GM12878 (cell line): ENCODE measurements at regions not wholly inside any gene's neighbourhood (a gene's known extent, or its start where the extent isn't known, plus 50 kb on each side); places are given as distances from the start of the nearest gene placed in this dataset.

Experiments
- ATAC-seq: fragments of 200-7000 bp; cut with Tn5 transposase; 3 replicates; pipeline ENCODE4 v1.9.1; 2020; ENCODE audit warnings: mild to moderate bottlenecking, moderate library complexity
- BruUV-seq: library from RNA; stranded (reverse); fragments of 400-500 nt; replicated peaks from 2 replicates; lab custom pipeline; 2021; lab: Mats Ljungman, UMichigan
- CTCF ChIA-PET: fragments of 300-600 bp; sonication (Branson Sonifier 250); formaldehyde crosslinking; extraction: SDS; loops from one replicate; lab custom pipeline; 2021; ENCODE audit warnings: inconsistent platforms; lab: Yijun Ruan, JAX
- POLR2A ChIA-PET: fragments of 350-600 bp; formaldehyde crosslinking; extraction: SDS; loops from one replicate; lab custom pipeline; 2021; ENCODE audit warnings: inconsistent platforms; lab: Charles Lee
- RAD21 ChIA-PET: fragments of 300-600 bp; sonication (Branson Sonifier 250); formaldehyde crosslinking; loops from one replicate; lab custom pipeline; 2023; ENCODE audit warnings: antibody characterized with exemption; ENCODE audit not compliant: unreplicated experiment; lab: Charles Lee
- SMC1A ChIA-PET: fragments of 300-600 bp; sonication (Branson Sonifier 250); formaldehyde crosslinking; loops from one replicate; lab custom pipeline; 2023; ENCODE audit not compliant: unreplicated experiment, uncharacterized antibody; lab: Charles Lee
- DNase-seq: peaks from one replicate; pipeline ENCODE4 v3.0.0-alpha.2; 2011; ENCODE audit warnings: low read depth, low spot score
- FAIRE-seq: peaks from 3 replicates; lab custom pipeline; 2011; peaks lifted over from hg19 to GRCh38; lab: Jason Lieb, UNC
- H2AFZ ChIP-seq: 2 replicates; pipeline ENCODE4 v1.6.0; 2011; ENCODE audit warnings: low read depth, low read length, control low read depth; ENCODE audit not compliant: control insufficient read depth
- H3K27ac ChIP-seq: 2 replicates; pipeline ENCODE4 v1.5.1; 2011; ENCODE audit warnings: control low read depth; ENCODE audit not compliant: control insufficient read depth, insufficient read depth
- H3K27me3 ChIP-seq, 2 experiments: replicated peaks in 1 of 2; 2 replicates each; pipeline versions ENCODE4 v1.6.0 to v1.6.1; 2011; ENCODE audit warnings: low read length in 1 of 2; ENCODE audit not compliant: control insufficient read depth in 2 of 2, insufficient read depth in 2 of 2
- H3K36me3 ChIP-seq, 2 experiments: 2 replicates each; pipeline ENCODE4 v1.5.1; 2011; ENCODE audit warnings: low read length in 1 of 2; ENCODE audit not compliant: control insufficient read depth in 2 of 2, insufficient read depth in 2 of 2
- H3K4me1 ChIP-seq: 2 replicates; pipeline ENCODE4 v1.6.1; 2011; ENCODE audit warnings: mild to moderate bottlenecking, low read length, moderate library complexity, mixed read lengths; ENCODE audit not compliant: control insufficient read depth, insufficient read depth
- H3K4me2 ChIP-seq: 2 replicates; pipeline ENCODE4 v1.6.0; 2011; ENCODE audit warnings: control low read depth; ENCODE audit not compliant: control insufficient read depth, insufficient read depth
- H3K4me3 ChIP-seq: fragments of 200-600 bp; sonication (generic); 2 replicates; pipeline ENCODE4 v1.5.1; 2016
- H3K79me2 ChIP-seq: 2 replicates; pipeline ENCODE4 v1.6.0; 2011; ENCODE audit warnings: low read length; ENCODE audit not compliant: control insufficient read depth, insufficient read depth
- H3K9ac ChIP-seq: 2 replicates; pipeline ENCODE4 v1.8.0; 2011; ENCODE audit warnings: low read length, control low read depth, mixed read lengths; ENCODE audit not compliant: control insufficient read depth, insufficient read depth
- H3K9me3 ChIP-seq: replicated peaks from 3 replicates; pipeline ENCODE4 v1.5.1; 2011; ENCODE audit warnings: mild to moderate bottlenecking, low read length; ENCODE audit not compliant: control insufficient read depth, insufficient read depth
- H4K20me1 ChIP-seq: 2 replicates; pipeline ENCODE4 v1.6.0; 2011; ENCODE audit not compliant: control insufficient read depth, insufficient read depth
- CBFB ChIP-seq: IDR thresholded peaks from 2 replicates; pipeline ENCODE4 v1.6.1; 2016; ENCODE audit warnings: antibody characterized with exemption, low read depth
- CHD4 ChIP-seq: fragments of 200-600 bp; sonication (generic); IDR thresholded peaks from 2 replicates; pipeline ENCODE4 v1.6.1; 2016; ENCODE audit warnings: mild to moderate bottlenecking
- CREB1 ChIP-seq: IDR thresholded peaks from 2 replicates; pipeline ENCODE4 v1.6.1; 2012; ENCODE audit warnings: low read depth, mild to moderate bottlenecking, inconsistent platforms
- ETV6 ChIP-seq, 2 experiments: fragments of 450-650 bp in 1 of 2; IDR thresholded peaks in 1 of 2; conservative IDR thresholded peaks in 1 of 2; 2 replicates each; pipeline ENCODE4 v1.6.1; 2014; ENCODE audit warnings: antibody characterized with exemption in 1 of 2, borderline replicate concordance in 1 of 2, low read depth in 1 of 2, mild to moderate bottlenecking in 1 of 2, moderate library complexity in 1 of 2
- IKZF2 ChIP-seq, 2 experiments: fragments of 450-650 bp; IDR thresholded peaks; 2 replicates each; pipeline ENCODE4 v1.6.1; 2017; ENCODE audit warnings: mild to moderate bottlenecking in 2 of 2, moderate library complexity in 2 of 2
- JUND ChIP-seq: IDR thresholded peaks from 2 replicates; pipeline ENCODE4 v1.6.1; 2012; ENCODE audit warnings: low read depth, mild to moderate bottlenecking, low read length, improper control_type of control experiment, moderate library complexity
- NFIC ChIP-seq: IDR thresholded peaks from 2 replicates; pipeline ENCODE4 v1.6.1; 2012; ENCODE audit warnings: low read depth, mild to moderate bottlenecking, inconsistent platforms, low read length, moderate library complexity
- POLR2AphosphoS2 ChIP-seq: IDR thresholded peaks from 2 replicates; pipeline ENCODE4 v1.6.1; 2011; ENCODE audit warnings: low read depth, mild to moderate bottlenecking, low read length, improper control_type of control experiment, moderate library complexity
- SIX5 ChIP-seq: IDR thresholded peaks from 2 replicates; pipeline ENCODE4 v1.6.1; 2011; ENCODE audit warnings: mild to moderate bottlenecking, low read depth, low read length, moderate library complexity; ENCODE audit not compliant: severe bottlenecking
- WRNIP1 ChIP-seq: IDR thresholded peaks from 2 replicates; pipeline ENCODE4 v1.6.1; 2011; ENCODE audit warnings: low read depth, low read length, improper control_type of control experiment, borderline replicate concordance
- ZNF217 ChIP-seq: fragments of 450-650 bp; IDR thresholded peaks from 2 replicates; pipeline ENCODE4 v1.6.1; 2017; ENCODE audit warnings: antibody characterized with exemption, mild to moderate bottlenecking
- WGBS: methylation state at CpG from one replicate; pipeline ENCODE4 v1.1.6; 2016; ENCODE audit warnings: low lambda C conversion rate; ENCODE audit not compliant: insufficient replicate concordance, insufficient coverage; ENCODE audit errors: missing lambda C conversion rate; 5-methylcytosine and 5-hydroxymethylcytosine counted together
- in situ Hi-C: fragments of 300-500 bp; cut with MboI; formaldehyde crosslinking; loops from 9 replicates; pipeline ENCODE4 v1.14.3; 2018; ENCODE audit warnings: mixed read lengths
- intact Hi-C: fragments of 100-400 bp; cut with micrococcal nuclease; formaldehyde crosslinking; loops from one replicate; pipeline ENCODE4 v1.14.2; 2022; ENCODE audit not compliant: unreplicated experiment
- TF ChIP-seq, protein P1 (sequence below): fragments of 450-650 bp; formaldehyde crosslinking; IDR thresholded peaks from 2 replicates; pipeline ENCODE4 v1.4.0; 2022; ENCODE audit warnings: mild to moderate bottlenecking, moderate library complexity
- TF ChIP-seq, protein P2 (sequence below): fragments of 450-650 bp; IDR thresholded peaks from 2 replicates; pipeline ENCODE4 v1.6.1; 2016; ENCODE audit warnings: mild to moderate bottlenecking

DNA sequence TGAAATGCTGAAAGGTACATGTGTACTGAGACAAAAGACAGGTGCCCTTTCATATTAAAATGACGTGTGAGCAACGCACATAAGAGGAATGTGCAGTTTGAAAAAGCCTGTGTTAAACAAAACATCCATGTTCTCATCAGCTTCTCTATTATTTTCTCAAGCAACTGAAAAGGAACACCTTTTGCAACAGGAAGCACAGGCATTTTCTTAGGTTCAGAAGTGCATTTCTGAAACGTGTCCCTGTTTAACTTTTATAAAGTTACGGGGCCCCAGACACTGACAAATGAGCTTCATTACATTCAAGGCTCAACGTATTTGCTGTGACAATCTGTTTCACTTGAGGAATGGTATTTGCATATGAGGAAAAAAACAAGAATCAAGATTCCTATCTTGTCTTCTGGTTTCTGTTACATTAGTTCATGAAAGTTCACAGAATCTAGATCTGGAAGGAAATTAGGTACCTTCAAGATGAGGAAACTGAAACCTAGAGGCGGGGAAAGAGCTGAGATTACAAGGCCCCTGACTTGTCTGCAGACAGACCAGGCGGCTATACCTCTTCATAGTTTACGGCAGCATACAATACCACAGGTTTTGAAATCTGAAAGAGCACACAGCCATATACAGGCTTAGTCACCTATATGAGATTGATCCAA is 431.7 kb downstream of the KLF12 start:
- Histone ChIP-seq H4K20me1 (no peaks in the 10 kb centered on the region), H3K79me2 (no peaks in the 10 kb centered on the region), H3K36me3 (no peaks in the 10 kb centered on the region), H3K4me1 (peaks cover 9% of the 10 kb centered on the region), H3K4me3 (no peak overlapping the region), H2AFZ (peak overlapping the region; percentile 26), H3K9ac (no peak overlapping the region)
- FAIRE-seq (peak; percentile 44), DNase-seq (peak; percentile 21)
- intact Hi-C loops (loop anchor here (10.0 kb wide), 1 partner anchor 478 kb away; no protein-coding TSS in a partner anchor), in situ Hi-C loops (no loop called here)
- ChIA-PET CTCF (interaction anchor here (0.6 to 1.1 kb wide), 3 partner anchors 9 to 895 kb away, joined by 3 read pairs; no protein-coding TSS in a partner anchor), SMC1A (no interaction called here)
- 69% methylated on average over 8 of the region's 8 CpGs for WGBS
- no TSS peak for BruUV-seq
- TF ChIP-seq SIX5 (no peak), CHD4 (no peak), CREB1 (0 out of 2 replicates have a peak, but pooled peaks have one; percentile 8), NFIC (no peak), ETV6 (conservative IDR thresholded peaks at IDR 0.05 in 1 of 2, IDR thresholded peaks at IDR 0.05 in 1 of 2; ENCODE audit: borderline replicate concordance in 1 of 2, low read depth in 1 of 2) (peak in 1 of 2 experiments; percentile 77; a peak in 2 of 4 replicates), POLR2AphosphoS2 (no peak), IKZF2 (IDR thresholded peaks at IDR 0.05) (no peak), CBFB (no peak), JUND (no peak), WRNIP1 (no peak), ZNF217 (no peak)
- TF ChIP-seq, protein P1, sequence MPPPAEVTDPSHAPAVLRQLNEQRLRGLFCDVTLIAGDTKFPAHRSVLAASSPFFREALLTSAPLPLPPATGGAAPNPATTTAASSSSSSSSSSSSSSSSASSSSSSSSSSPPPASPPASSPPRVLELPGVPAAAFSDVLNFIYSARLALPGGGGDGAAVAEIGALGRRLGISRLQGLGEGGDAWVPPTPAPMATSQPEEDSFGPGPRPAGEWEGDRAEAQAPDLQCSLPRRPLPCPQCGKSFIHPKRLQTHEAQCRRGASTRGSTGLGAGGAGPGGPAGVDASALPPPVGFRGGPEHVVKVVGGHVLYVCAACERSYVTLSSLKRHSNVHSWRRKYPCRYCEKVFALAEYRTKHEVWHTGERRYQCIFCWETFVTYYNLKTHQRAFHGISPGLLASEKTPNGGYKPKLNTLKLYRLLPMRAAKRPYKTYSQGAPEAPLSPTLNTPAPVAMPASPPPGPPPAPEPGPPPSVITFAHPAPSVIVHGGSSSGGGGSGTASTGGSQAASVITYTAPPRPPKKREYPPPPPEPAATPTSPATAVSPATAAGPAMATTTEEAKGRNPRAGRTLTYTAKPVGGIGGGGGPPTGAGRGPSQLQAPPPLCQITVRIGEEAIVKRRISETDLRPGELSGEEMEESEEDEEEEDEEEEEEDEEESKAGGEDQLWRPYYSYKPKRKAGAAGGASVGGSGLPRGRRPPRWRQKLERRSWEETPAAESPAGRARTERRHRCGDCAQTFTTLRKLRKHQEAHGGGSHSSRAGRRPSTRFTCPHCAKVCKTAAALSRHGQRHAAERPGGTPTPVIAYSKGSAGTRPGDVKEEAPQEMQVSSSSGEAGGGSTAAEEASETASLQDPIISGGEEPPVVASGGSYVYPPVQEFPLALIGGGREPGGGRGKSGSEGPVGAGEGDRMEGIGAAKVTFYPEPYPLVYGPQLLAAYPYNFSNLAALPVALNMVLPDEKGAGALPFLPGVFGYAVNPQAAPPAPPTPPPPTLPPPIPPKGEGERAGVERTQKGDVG, result no peak
- TF ChIP-seq, protein P2, sequence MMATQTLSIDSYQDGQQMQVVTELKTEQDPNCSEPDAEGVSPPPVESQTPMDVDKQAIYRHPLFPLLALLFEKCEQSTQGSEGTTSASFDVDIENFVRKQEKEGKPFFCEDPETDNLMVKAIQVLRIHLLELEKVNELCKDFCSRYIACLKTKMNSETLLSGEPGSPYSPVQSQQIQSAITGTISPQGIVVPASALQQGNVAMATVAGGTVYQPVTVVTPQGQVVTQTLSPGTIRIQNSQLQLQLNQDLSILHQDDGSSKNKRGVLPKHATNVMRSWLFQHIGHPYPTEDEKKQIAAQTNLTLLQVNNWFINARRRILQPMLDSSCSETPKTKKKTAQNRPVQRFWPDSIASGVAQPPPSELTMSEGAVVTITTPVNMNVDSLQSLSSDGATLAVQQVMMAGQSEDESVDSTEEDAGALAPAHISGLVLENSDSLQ, result peak; percentile 41; the same call in 1 of the 2 replicates
- TF ChIP-seq, all 136 proteins: peak for 3
- RAD21 ChIA-PET, result interaction anchor here (0.7 kb wide), 1 partner anchor 1059 kb away, joined by 3 read pairs; no protein-coding TSS in a partner anchor
- Histone ChIP-seq H3K4me2 (peak overlapping the region; percentile 23; the same call in 1 of the 2 replicates), H3K9me3 (no peaks in the 10 kb centered on the region), H3K27me3 (no peaks in the 10 kb centered on the region), H3K27ac (no peak overlapping the region)
- peak; percentile 94 for ATAC-seq
- POLR2A ChIA-PET, result no interaction called here
